HCT116 (cell line): ENCODE measurements at regions not wholly inside any gene's neighbourhood (a gene's known extent, or its start where the extent isn't known, plus 50 kb on each side); places are given as distances from the start of the nearest gene placed in this dataset.

Source experiments
- ATAC-seq: fragments of 200-7000 bp; cut with Tn5 transposase; 2 replicates; pipeline ENCODE4 v1.9.1; 2020; ENCODE audit warnings: mild to moderate bottlenecking, moderate library complexity
- BruUV-seq: library from RNA; stranded (reverse); fragments of 400-500 nt; replicated peaks from 2 replicates; lab custom pipeline; 2021; lab: Mats Ljungman, UMichigan
- CTCF ChIA-PET: fragments of 300-600 bp; sonication (Branson Sonifier 250); formaldehyde crosslinking; loops from one replicate; lab custom pipeline; 2021; ENCODE audit warnings: antibody characterized with exemption; lab: Charles Lee
- POLR2A ChIA-PET: fragments of 300-600, 350-600 bp; sonication (Branson Sonifier 250); formaldehyde crosslinking; loops from one replicate; lab custom pipeline; 2021; ENCODE audit warnings: antibody characterized with exemption; lab: Charles Lee
- RAD21 ChIA-PET, 2 experiments: fragments of 300-600 bp; sonication (Branson Sonifier 250); formaldehyde crosslinking; loops; one replicate each; lab custom pipeline; 2023; ENCODE audit warnings: low total read pairs in 2 of 2; ENCODE audit not compliant: uncharacterized antibody in 2 of 2, unreplicated experiment in 2 of 2, low non-redundant PET in 1 of 2; lab: Charles Lee
- DNase-seq: peaks from one replicate; pipeline ENCODE4 v3.0.0-alpha.2; 2010; ENCODE audit warnings: low read depth, low spot score
- H2AFZ ChIP-seq: fragments of 200-600 bp; shearing (Covaris generic), sonication (generic); 2 replicates; pipeline ENCODE4 v1.6.1; 2017; ENCODE audit warnings: low read depth, mixed run types, mixed read lengths, antibody characterized with exemption, low read length; ENCODE audit not compliant: poor library complexity, severe bottlenecking
- H3K27ac ChIP-seq: 2 replicates; pipeline ENCODE4 v1.5.1; 2012; ENCODE audit warnings: low read depth, low read length
- H3K27me3 ChIP-seq: fragments of 200-600 bp; sonication (generic); 2 replicates; pipeline ENCODE4 v1.6.1; 2016; ENCODE audit warnings: mixed run types, low read length, mixed read lengths; ENCODE audit not compliant: insufficient read depth
- H3K36me3 ChIP-seq, 2 experiments: fragments of 200-500 bp in 1 of 2; fragments of 200-600 bp in 1 of 2; sonication (Bioruptor generic) in 1 of 2; sonication (generic) in 1 of 2; 2 replicates each; pipeline versions ENCODE4 v1.5.1 to v1.6.1; 2014 to 2016; ENCODE audit warnings: low read length in 2 of 2, inconsistent platforms in 1 of 2, mixed read lengths in 1 of 2, mixed run types in 1 of 2; ENCODE audit not compliant: insufficient read depth in 2 of 2, control insufficient read depth in 1 of 2
- H3K4me1 ChIP-seq, 2 experiments: fragments of 200-600 bp in 1 of 2; sonication (generic) in 1 of 2; 2 replicates each; pipeline versions ENCODE4 v1.5.1 to v1.6.1; 2012 to 2017; ENCODE audit warnings: low read length in 2 of 2, inconsistent platforms in 1 of 2, mild to moderate bottlenecking in 1 of 2, mixed read lengths in 1 of 2, mixed run types in 1 of 2, moderate library complexity in 1 of 2; ENCODE audit not compliant: insufficient read depth in 2 of 2, control insufficient read depth in 1 of 2
- H3K4me2 ChIP-seq: fragments of 200-600 bp; sonication (generic); 2 replicates; pipeline ENCODE4 v1.6.1; 2017; ENCODE audit warnings: mixed run types, low read length, mixed read lengths
- H3K4me3 ChIP-seq, 2 experiments: fragments of 200-600 bp in 1 of 2; sonication (generic) in 1 of 2; replicated peaks in 1 of 2; 2 replicates each; pipeline ENCODE4 v1.5.1; 2011 to 2016; ENCODE audit warnings: low read length in 2 of 2, control low read depth in 1 of 2, low read depth in 1 of 2, mild to moderate bottlenecking in 1 of 2, mixed read lengths in 1 of 2, mixed run types in 1 of 2
- H3K79me2 ChIP-seq: fragments of 200-600 bp; sonication (generic); 2 replicates; pipeline ENCODE4 v1.6.1; 2017; ENCODE audit warnings: mild to moderate bottlenecking, mixed run types, low read length, moderate library complexity, mixed read lengths; ENCODE audit not compliant: insufficient read depth
- H3K9ac ChIP-seq: fragments of 200-600 bp; sonication (generic); 2 replicates; pipeline ENCODE4 v1.6.1; 2016; ENCODE audit warnings: low read length, mixed read lengths
- H3K9me2 ChIP-seq: fragments of 200-600 bp; sonication (generic), shearing (Covaris generic); 2 replicates; pipeline ENCODE4 v1.6.1; 2017; ENCODE audit warnings: mixed run types, mild to moderate bottlenecking, moderate library complexity; ENCODE audit not compliant: insufficient read depth
- H3K9me3 ChIP-seq, 2 experiments: fragments of 200-500 bp in 1 of 2; fragments of 200-600 bp in 1 of 2; sonication (Bioruptor generic) in 1 of 2; sonication (generic) in 1 of 2; 2 replicates each; pipeline ENCODE4 v1.6.1; 2014 to 2017; ENCODE audit warnings: low read length in 2 of 2, mixed read lengths in 2 of 2, inconsistent platforms in 1 of 2, low read depth in 1 of 2, mild to moderate bottlenecking in 1 of 2, mixed run types in 1 of 2, moderate library complexity in 1 of 2; ENCODE audit not compliant: control insufficient read depth in 1 of 2, insufficient read depth in 1 of 2
- H4K20me1 ChIP-seq: fragments of 200-600 bp; sonication (generic), shearing (Covaris generic); 2 replicates; pipeline ENCODE4 v1.6.1; 2017; ENCODE audit warnings: mixed run types, mild to moderate bottlenecking, moderate library complexity; ENCODE audit not compliant: insufficient read depth
- CBX3 ChIP-seq: IDR thresholded peaks from 2 replicates; pipeline ENCODE4 v1.6.1; 2012; ENCODE audit warnings: low read depth
- CEBPB ChIP-seq: IDR thresholded peaks from 2 replicates; pipeline ENCODE4 v1.6.1; 2012; ENCODE audit warnings: low read depth
- CTCF ChIP-seq, 3 experiments: fragments of 200-600 bp in 1 of 3; sonication (generic) in 1 of 3; IDR thresholded peaks in 2 of 3; conservative IDR thresholded peaks in 1 of 3; 2 replicates each; pipeline ENCODE4 v1.5.1; 2012 to 2017; ENCODE audit warnings: low read depth in 2 of 3, low read length in 2 of 3, antibody characterized with exemption in 1 of 3, borderline replicate concordance in 1 of 3, control low read depth in 1 of 3, mild to moderate bottlenecking in 1 of 3, mixed read lengths in 1 of 3, mixed run types in 1 of 3, moderate library complexity in 1 of 3; ENCODE audit not compliant: insufficient read depth in 1 of 3
- EGR1 ChIP-seq: IDR thresholded peaks from 2 replicates; pipeline ENCODE4 v1.6.1; 2012; ENCODE audit warnings: low read depth
- ELF1 ChIP-seq: IDR thresholded peaks from 2 replicates; pipeline ENCODE4 v1.6.1; 2012; ENCODE audit warnings: low read depth, borderline replicate concordance
- EZH2 ChIP-seq: fragments of 200-600 bp; sonication (generic); IDR thresholded peaks from 2 replicates; pipeline ENCODE4 v1.6.1; 2017; ENCODE audit warnings: antibody characterized with exemption, mixed run types
- FOSL1 ChIP-seq: IDR thresholded peaks from 2 replicates; pipeline ENCODE4 v1.6.1; 2012; ENCODE audit warnings: low read depth
- MAX ChIP-seq: IDR thresholded peaks from 2 replicates; pipeline ENCODE4 v1.6.1; 2012
- POLR2A ChIP-seq: IDR thresholded peaks from 2 replicates; pipeline ENCODE4 v1.7.0; 2011; ENCODE audit warnings: borderline replicate concordance; ENCODE audit not compliant: insufficient read depth, insufficient read length; ENCODE audit errors: extremely low read depth
- POLR2AphosphoS5 ChIP-seq: IDR thresholded peaks from 2 replicates; pipeline ENCODE4 v1.6.1; 2011; ENCODE audit warnings: mild to moderate bottlenecking, low read depth, low read length, moderate library complexity
- RAD21 ChIP-seq: IDR thresholded peaks from 2 replicates; pipeline ENCODE4 v1.6.1; 2012; ENCODE audit warnings: low read depth, mild to moderate bottlenecking
- REST ChIP-seq: IDR thresholded peaks from 2 replicates; pipeline ENCODE4 v1.6.1; 2012; ENCODE audit warnings: low read depth
- SIN3A ChIP-seq: IDR thresholded peaks from 2 replicates; pipeline ENCODE4 v1.6.1; 2012; ENCODE audit warnings: low read depth
- SP1 ChIP-seq: IDR thresholded peaks from 2 replicates; pipeline ENCODE4 v1.6.1; 2012; ENCODE audit warnings: low read depth
- TCF7L2 ChIP-seq: IDR thresholded peaks from 2 replicates; pipeline ENCODE4 v1.7.0; 2011; ENCODE audit warnings: borderline replicate concordance, inconsistent platforms; ENCODE audit not compliant: insufficient read depth, insufficient read length; ENCODE audit errors: extremely low read depth
- YY1 ChIP-seq: IDR thresholded peaks from 2 replicates; pipeline ENCODE4 v1.6.1; 2011; ENCODE audit warnings: low read length, low read depth, moderate library complexity, mild to moderate bottlenecking; ENCODE audit not compliant: insufficient replicate concordance; ENCODE audit errors: extremely low read depth
- ZFX ChIP-seq: fragments of 450-650 bp; IDR thresholded peaks from 2 replicates; pipeline ENCODE4 v1.6.1; 2017
- ZNF274 ChIP-seq: fragments of 200-500 bp; sonication (Bioruptor generic); IDR thresholded peaks from 2 replicates; pipeline ENCODE4 v1.6.1; 2014; ENCODE audit warnings: mild to moderate bottlenecking, low read depth, low read length, inconsistent platforms
- intact Hi-C: fragments of 100-400 bp; cut with micrococcal nuclease; formaldehyde crosslinking; loops from 2 replicates; pipeline ENCODE4 v1.10.0; 2022

DNA sequence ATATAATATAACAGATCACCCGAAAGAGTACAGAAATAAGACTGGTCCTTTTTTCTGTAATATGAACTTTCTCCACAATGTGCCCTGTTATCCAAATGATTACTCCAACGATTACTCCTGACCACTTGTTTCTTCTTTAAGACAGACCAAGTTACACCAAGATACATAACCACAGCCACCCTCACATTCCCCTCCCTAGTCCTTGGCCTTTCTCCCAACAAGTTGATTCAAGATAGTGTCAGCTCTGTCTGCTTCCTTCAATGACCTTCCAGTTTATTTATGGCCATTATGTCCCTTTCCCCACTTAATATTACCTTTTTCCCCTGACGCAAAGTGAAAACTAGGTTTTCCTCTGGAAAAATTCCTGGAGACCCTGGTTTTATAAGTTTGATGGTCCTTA is 397.2 kb downstream of the FAM47B start:
- Histone ChIP-seq H4K20me1 (no peaks in the 10 kb centered on the region), H3K4me2 (no peak overlapping the region), H3K4me3 (no peak overlapping the region), H3K4me1 (no peaks in the 10 kb centered on the region), H3K36me3 (no peaks in the 10 kb centered on the region), H3K9me2 (no peaks in the 10 kb centered on the region), H3K79me2 (no peaks in the 10 kb centered on the region)
- CTCF ChIA-PET: no interaction called here
- intact Hi-C loops: no loop called here
- TF ChIP-seq POLR2A: no peak
- no peak for TF ChIP-seq YY1
- TF ChIP-seq CBX3: no peak
- TF ChIP-seq, all 23 proteins: peak for 0
- Histone ChIP-seq H3K27me3 (no peaks in the 10 kb centered on the region), H3K9ac (no peak overlapping the region), H3K9me3 (no peaks in the 10 kb centered on the region), H3K27ac (no peak overlapping the region), H2AFZ (no peak overlapping the region)
- ATAC-seq (no peak), DNase-seq (no peak)
- BruUV-seq: no TSS peak
- ChIA-PET RAD21 (no interaction called here), POLR2A (no interaction called here)

GRCh38 chrX:35340465-35340864 is 397.9 kb downstream of the FAM47B start:
- no peaks in the 10 kb centered on the region for H3K9me3 ChIP-seq
- CTCF ChIA-PET: no interaction called here
- H2AFZ ChIP-seq: no peak overlapping the region
- no peaks in the 10 kb centered on the region for H3K36me3 ChIP-seq
- H3K79me2 ChIP-seq: no peaks in the 10 kb centered on the region
- H3K9me2 ChIP-seq: no peaks in the 10 kb centered on the region
- no TSS peak for BruUV-seq
- H3K9ac ChIP-seq: no peak overlapping the region
- no peak for ATAC-seq
- H4K20me1 ChIP-seq: no peaks in the 10 kb centered on the region
- H3K4me1 ChIP-seq: no peaks in the 10 kb centered on the region
- no peak for DNase-seq
- no peak for TF ChIP-seq ZNF274
- no peak for TF ChIP-seq CTCF (IDR thresholded peaks at IDR 0.05 in 2 of 3, conservative IDR thresholded peaks at IDR 0.05 in 1 of 3; ENCODE audit: borderline replicate concordance in 1 of 3, insufficient read depth in 1 of 3, low read depth in 2 of 3, low read length in 2 of 3)
- no peak for TF ChIP-seq EZH2
- no peak for TF ChIP-seq FOSL1
- no peak for TF ChIP-seq CBX3
- TF ChIP-seq ELF1: no peak
- TF ChIP-seq POLR2AphosphoS5: no peak
- no peak for TF ChIP-seq YY1
- no peak for TF ChIP-seq ZFX
- TF ChIP-seq CEBPB: no peak
- no peak for TF ChIP-seq SP1
- TF ChIP-seq RAD21: no peak
- TF ChIP-seq REST: no peak
- no peak for TF ChIP-seq TCF7L2
- no peak for TF ChIP-seq SIN3A
- no peak for TF ChIP-seq EGR1
- TF ChIP-seq MAX: no peak
- RAD21 ChIA-PET: no interaction called here
- H3K4me2 ChIP-seq: no peak overlapping the region
- no peak overlapping the region for H3K4me3 ChIP-seq
- no peaks in the 10 kb centered on the region for H3K27me3 ChIP-seq
- POLR2A ChIA-PET: no interaction called here
- H3K27ac ChIP-seq: no peak overlapping the region
- intact Hi-C loops: no loop called here
